ENCODE measurements at regions not wholly inside any gene's neighbourhood (a gene's known extent, or its start where the extent isn't known, plus 50 kb on each side); places are given as distances from the start of the nearest gene placed in this dataset.

DNA sequence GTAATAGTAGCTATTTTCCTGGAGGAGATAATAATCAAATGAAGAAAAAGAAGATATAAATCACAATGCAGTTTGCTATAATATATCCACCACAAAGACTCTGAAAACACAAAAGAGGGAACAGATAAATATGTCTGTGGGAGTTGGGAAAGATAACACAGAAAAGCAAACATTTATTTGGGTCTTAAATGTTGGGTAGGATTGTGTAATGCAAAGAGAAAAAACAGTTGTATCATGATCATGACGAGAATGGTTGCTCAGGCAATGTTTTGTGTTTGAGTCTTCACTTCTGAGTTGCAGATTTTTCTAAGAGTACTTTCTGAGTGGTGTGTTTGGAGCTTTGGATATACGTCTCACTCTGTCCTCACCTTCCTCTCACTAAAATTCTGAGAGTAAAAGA is 437.5 kb downstream of the TFEC start (continued):
- no peak for TF ChIP-seq ZNF462 (CRISPR knock-in tag; IDR thresholded peaks at IDR 0.05)
- TF ChIP-seq, protein P1, sequence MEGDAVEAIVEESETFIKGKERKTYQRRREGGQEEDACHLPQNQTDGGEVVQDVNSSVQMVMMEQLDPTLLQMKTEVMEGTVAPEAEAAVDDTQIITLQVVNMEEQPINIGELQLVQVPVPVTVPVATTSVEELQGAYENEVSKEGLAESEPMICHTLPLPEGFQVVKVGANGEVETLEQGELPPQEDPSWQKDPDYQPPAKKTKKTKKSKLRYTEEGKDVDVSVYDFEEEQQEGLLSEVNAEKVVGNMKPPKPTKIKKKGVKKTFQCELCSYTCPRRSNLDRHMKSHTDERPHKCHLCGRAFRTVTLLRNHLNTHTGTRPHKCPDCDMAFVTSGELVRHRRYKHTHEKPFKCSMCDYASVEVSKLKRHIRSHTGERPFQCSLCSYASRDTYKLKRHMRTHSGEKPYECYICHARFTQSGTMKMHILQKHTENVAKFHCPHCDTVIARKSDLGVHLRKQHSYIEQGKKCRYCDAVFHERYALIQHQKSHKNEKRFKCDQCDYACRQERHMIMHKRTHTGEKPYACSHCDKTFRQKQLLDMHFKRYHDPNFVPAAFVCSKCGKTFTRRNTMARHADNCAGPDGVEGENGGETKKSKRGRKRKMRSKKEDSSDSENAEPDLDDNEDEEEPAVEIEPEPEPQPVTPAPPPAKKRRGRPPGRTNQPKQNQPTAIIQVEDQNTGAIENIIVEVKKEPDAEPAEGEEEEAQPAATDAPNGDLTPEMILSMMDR (conservative IDR thresholded peaks at IDR 0.05; ENCODE audit: low read depth in 2 of 2), result no peak
- TF ChIP-seq ZNF114 (CRISPR knock-in tag; IDR thresholded peaks at IDR 0.05), result no peak
- TF ChIP-seq STAT1 (IDR thresholded peaks at IDR 0.05; ENCODE audit: unreplicated experiment), result no peak
- no peak for TF ChIP-seq NANOG (IDR thresholded peaks at IDR 0.05; ENCODE audit: borderline replicate concordance)
- no peak for TF ChIP-seq EZH2 (IDR thresholded peaks at IDR 0.05; ENCODE audit: low read depth, unreplicated experiment)
- no peak for TF ChIP-seq ZNF331 (CRISPR knock-in tag; IDR thresholded peaks at IDR 0.05; ENCODE audit: low read depth)
- no peak for TF ChIP-seq REST (IDR thresholded peaks at IDR 0.05; ENCODE audit: unreplicated experiment)
